ENCODE measurements at regions not wholly inside any gene's neighbourhood (a gene's known extent, or its start where the extent isn't known, plus 50 kb on each side); places are given as distances from the start of the nearest gene placed in this dataset.

DNA sequence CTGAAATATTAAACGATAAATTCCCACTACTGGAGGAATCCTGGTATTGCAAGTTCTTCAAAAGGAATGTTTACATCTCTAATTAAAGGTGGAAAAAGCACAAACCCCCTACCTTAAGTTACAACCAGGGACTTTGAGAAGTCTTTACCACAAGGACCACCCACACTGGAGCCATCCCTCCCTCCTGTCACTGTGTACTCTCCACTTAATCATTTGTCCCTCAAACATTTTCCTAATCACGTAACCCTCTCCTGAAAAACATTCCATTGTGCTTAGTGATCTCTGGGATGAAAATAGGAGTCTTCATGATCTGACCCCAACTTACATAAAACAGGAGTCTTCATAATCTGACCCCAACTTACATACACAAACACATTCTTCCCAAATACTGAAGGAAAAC, 85.7 kb downstream of the SUCLG1 start:
- no peak overlapping the region for H3K27ac ChIP-seq
- peaks cover 8% of the 10 kb centered on the region; the same call in 1 of the 2 replicates for H3K4me1 ChIP-seq
- peak; percentile 14 to 25 for DNase-seq
- H3K27me3 ChIP-seq, result no peaks in the 10 kb centered on the region
- no peaks in the 10 kb centered on the region for H3K9me3 ChIP-seq (replicated peaks)
- no peaks in the 10 kb centered on the region for H3K36me3 ChIP-seq
- H3K4me3 ChIP-seq, result no peak overlapping the region

DNA sequence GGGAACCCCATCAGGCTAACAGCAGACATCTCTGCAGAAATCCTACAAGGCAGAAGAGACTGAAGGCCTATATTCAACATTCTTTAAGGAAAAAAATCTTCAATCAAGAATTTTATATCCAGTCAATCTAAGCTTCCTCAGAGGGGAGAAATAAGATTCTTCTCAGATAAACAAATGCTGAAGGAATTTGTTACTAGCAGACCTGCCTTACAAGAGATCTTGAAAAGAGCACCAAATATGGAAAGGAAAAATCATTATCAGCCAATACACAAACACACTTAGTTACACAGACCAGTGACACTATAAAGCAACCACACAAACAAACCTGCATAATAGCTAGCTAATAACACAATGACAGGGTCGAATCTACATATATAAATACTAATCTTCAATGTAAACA, 96.5 kb downstream of the SUCLG1 start:
- DNase-seq, result no peak
- Histone ChIP-seq H3K27ac (no peak overlapping the region), H3K4me1 (no peaks in the 10 kb centered on the region), H3K27me3 (no peaks in the 10 kb centered on the region), H3K36me3 (no peaks in the 10 kb centered on the region), H3K9me3 (replicated peaks) (no peaks in the 10 kb centered on the region), H3K4me3 (no peak overlapping the region)

DNA sequence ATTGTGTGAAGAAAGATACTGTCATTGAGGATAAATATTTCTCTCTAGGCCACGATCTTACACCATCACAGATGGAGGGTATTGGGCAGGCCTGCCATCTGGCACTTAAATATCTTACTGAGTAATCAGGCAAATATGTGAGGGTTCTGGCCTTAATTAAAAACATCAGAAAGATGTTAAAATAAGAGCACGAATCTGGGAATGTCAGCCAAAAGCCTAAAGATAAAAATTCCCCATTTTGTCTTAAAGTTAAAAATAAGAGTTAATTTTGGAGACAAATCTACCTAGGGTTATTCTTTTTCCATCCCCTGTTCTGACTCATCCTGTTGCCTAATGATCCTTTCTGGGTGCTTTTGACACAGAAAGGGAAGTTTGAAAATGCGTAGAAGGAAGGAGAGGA, 121.0 kb downstream of the SUCLG1 start:
- no peaks in the 10 kb centered on the region for H3K27me3 ChIP-seq
- DNase-seq, result no peak
- no peaks in the 10 kb centered on the region for H3K4me1 ChIP-seq
- no peaks in the 10 kb centered on the region for H3K36me3 ChIP-seq
- no peak overlapping the region for H3K4me3 ChIP-seq
- no peaks in the 10 kb centered on the region for H3K9me3 ChIP-seq (replicated peaks)
- no peak overlapping the region for H3K27ac ChIP-seq

DNA sequence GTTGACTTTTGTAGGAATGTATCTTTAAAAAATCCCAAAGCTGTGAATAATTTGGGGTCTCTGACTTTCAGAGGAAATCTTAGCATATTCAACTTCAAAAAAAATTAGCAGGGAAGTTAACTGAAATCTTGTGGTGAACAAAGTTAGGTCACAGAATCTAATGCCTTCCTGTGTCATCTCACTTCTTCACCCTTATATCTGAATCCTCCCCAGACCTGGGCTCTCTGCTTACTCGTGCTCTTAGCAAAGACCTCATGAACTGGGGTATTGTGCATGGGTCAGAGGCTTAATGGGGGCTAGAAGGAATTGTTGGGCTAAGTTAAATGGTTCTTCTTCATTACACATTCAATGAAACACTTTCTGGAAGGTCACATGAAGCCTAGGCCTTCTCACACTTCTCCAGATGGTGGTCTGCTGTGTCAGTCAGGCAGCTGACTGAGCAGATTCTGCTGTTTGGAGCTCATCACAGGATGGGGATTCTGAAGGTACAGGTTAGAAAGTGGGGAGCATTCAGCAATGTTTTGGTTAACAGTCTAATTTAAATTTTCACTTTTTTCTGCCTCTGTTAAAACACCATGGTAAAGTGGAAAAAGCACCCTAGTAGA, 131.3 kb downstream of the SUCLG1 start:
- H3K4me1 ChIP-seq, result no peaks in the 10 kb centered on the region
- H3K27ac ChIP-seq, result no peak overlapping the region
- H3K9me3 ChIP-seq (replicated peaks), result no peaks in the 10 kb centered on the region
- H3K27me3 ChIP-seq, result peaks cover 5% of the 10 kb centered on the region
- DNase-seq, result no peak
- no peak overlapping the region for H3K4me3 ChIP-seq
- no peaks in the 10 kb centered on the region for H3K36me3 ChIP-seq

DNA sequence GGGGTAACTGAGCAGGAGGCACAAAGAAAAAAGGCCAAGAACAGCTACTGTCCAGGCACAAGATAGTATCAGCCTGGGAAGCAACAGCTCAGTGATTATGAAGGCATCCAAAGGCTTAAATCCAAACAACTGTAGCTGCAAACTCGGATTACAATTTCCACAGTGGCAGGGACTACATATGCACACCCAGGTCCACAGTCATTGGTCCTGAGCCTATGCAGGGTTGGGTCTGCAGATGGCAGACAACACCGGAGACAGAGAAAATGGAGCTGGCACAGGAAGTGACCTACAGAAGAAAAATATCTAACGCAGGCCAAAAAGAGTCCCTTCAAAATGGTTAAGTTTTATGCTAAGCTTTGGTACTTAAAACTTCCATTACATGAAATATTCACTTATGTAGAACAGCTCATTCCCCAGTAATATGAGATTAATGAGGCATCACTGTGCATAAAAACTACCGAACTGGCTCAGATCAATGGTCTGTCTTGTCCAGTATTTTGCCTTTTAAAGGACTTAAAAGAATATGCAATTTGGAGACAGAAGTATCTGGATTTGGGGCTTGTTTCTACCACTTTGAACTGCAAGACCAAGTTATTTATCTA, 132.1 kb downstream of the SUCLG1 start:
- Histone ChIP-seq H3K27ac (no peak overlapping the region), H3K4me3 (no peak overlapping the region), H3K27me3 (peaks cover 5% of the 10 kb centered on the region), H3K36me3 (no peaks in the 10 kb centered on the region), H3K4me1 (no peaks in the 10 kb centered on the region), H3K9me3 (replicated peaks) (no peaks in the 10 kb centered on the region)
- no peak for DNase-seq

DNA sequence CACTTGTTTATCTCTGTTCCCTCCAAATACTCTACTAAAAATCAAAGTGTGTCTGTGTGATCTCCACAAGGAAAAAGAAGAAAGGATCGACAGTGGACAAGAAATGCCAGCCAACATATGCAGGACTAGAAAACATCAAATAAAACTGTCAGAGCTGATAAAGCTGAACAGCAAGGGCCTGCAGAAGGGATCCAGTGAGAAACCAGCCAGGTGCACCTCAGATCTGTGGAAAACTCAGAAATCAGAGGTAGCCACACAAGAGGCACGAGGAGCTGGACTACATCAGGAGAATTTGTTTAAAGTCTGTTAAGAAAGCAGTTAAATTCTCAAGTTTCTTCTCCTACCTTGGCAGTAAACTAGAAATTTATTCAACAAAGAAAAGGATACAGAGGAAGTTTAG, 135.2 kb downstream of the SUCLG1 start:
- Histone ChIP-seq H3K27me3 (peaks cover 5% of the 10 kb centered on the region), H3K9me3 (replicated peaks) (no peaks in the 10 kb centered on the region), H3K4me1 (no peaks in the 10 kb centered on the region), H3K4me3 (no peak overlapping the region), H3K27ac (no peak overlapping the region), H3K36me3 (no peaks in the 10 kb centered on the region)
- DNase-seq, result no peak

DNA sequence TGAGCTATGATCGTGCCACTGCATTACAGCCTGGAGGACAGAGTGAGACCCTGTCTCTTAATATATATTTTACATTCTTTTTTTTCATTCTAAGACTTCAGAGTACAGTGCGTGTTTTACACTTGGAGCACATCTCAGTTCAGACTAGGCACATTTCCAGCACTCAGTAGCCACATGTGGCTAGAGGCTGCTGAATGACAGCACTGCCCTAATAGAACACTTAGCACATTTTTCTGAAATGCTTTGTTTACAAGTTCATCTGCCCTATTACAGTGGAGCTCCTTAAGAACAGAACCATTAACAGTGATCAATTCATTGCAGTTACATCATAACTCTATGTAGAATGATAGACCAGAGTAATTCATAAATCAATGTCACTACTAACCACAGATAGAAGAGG, 138.1 kb downstream of the SUCLG1 start:
- Histone ChIP-seq H3K4me1 (no peaks in the 10 kb centered on the region), H3K27me3 (peaks cover 5% of the 10 kb centered on the region; the same call in 1 of the 2 replicates), H3K4me3 (no peak overlapping the region), H3K36me3 (no peaks in the 10 kb centered on the region), H3K27ac (no peak overlapping the region), H3K9me3 (replicated peaks) (no peaks in the 10 kb centered on the region)
- DNase-seq, result no peak

DNA sequence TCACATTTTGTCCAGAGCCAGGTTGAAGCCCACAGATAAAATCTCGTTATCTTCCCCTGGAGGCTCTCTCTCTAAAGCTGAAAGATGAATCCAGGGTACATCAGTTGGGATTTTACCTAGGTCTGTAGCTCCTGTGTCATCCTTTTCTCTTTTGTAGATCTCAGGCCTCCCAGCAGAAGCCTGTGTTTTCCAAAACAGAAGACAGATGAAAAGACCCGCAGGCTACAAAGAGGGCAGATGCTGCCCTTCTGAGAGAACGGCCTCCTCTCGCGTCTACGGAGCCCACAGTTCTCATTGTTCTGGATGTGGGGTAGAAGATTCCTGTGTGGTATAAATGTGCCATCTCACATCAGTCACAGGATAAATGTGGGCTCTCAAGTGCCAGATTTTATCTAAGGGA, 139.5 kb downstream of the SUCLG1 start:
- Histone ChIP-seq H3K36me3 (no peaks in the 10 kb centered on the region), H3K27ac (no peak overlapping the region), H3K9me3 (replicated peaks) (no peaks in the 10 kb centered on the region), H3K4me1 (no peaks in the 10 kb centered on the region), H3K4me3 (no peak overlapping the region), H3K27me3 (peaks cover 5% of the 10 kb centered on the region; the same call in 1 of the 2 replicates)
- DNase-seq, result no peak

DNA sequence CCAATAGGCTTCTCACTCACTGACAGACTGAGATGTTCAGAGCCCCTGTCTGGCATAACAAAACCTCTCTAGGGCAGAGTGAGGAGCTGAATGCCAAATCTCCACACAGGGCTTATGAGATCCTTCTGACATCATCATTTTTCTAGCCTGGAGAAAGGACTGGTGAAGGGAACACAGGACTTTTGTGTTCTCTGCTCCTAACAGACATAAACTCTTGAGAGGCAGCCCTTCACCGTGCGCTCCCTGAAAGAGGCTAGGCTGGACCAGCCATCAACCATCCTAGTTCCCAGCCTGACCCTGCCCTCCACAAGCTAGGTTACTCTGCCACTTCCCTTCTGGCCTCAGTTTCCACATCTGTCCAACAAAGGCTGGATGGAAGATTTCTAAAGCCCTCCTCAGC, 141.9 kb downstream of the SUCLG1 start:
- no peak overlapping the region for H3K4me3 ChIP-seq
- no peaks in the 10 kb centered on the region for H3K36me3 ChIP-seq
- H3K4me1 ChIP-seq, result no peaks in the 10 kb centered on the region
- no peaks in the 10 kb centered on the region for H3K9me3 ChIP-seq (replicated peaks)
- DNase-seq, result no peak
- no peak overlapping the region for H3K27ac ChIP-seq
- no peaks in the 10 kb centered on the region for H3K27me3 ChIP-seq

DNA sequence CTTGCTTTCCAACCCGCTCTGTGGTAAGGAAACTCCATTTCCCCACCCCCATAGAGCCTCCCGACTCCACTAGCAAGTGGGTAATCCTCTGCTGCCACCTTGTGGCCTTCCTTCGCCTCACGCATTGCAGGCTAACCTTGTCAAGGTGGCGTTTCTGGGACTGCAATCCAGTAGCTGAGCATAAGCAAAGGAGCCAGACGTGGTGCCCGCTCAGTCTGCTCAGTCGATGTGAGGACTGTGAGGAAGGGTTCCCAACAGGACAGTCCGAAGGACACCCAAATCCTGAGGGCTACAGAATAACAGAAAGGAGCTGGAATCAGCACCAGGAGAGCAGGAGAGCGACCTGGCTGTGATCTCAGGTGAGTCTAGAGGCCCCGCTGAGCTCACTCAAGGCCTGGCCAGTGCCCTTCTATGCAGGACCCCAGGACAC, 144.2 kb downstream of the SUCLG1 start:
- DNase-seq, result peak; percentile 81 to 90
- H3K4me1 ChIP-seq, result no peaks in the 10 kb centered on the region
- no peak overlapping the region for H3K4me3 ChIP-seq
- no peak overlapping the region for H3K27ac ChIP-seq
- no peaks in the 10 kb centered on the region for H3K36me3 ChIP-seq
- H3K27me3 ChIP-seq, result no peaks in the 10 kb centered on the region
- no peaks in the 10 kb centered on the region for H3K9me3 ChIP-seq (replicated peaks)

DNA sequence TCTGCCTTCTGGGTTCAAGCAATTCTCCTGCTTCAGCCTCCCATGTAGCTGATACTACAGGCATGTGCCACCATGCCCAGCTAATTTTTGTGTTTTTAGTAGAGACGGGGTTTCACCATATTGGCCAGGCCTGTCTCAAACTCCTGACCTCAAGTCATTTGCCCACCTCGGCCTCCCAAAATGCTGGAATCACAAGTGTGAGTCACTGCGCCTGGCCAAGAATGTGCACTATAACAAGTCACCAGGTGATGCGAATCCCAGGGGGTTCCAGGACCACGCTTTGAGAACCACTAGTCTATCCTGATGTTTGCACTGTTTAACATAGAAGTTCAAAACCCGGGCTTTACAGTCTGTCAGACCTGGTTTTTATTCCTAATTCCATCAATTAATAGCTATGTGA, 144.8 kb downstream of the SUCLG1 start:
- no peaks in the 10 kb centered on the region for H3K4me1 ChIP-seq
- H3K27me3 ChIP-seq, result no peaks in the 10 kb centered on the region
- no peak overlapping the region for H3K27ac ChIP-seq
- no peaks in the 10 kb centered on the region for H3K36me3 ChIP-seq
- no peak for DNase-seq
- H3K4me3 ChIP-seq, result no peak overlapping the region
- H3K9me3 ChIP-seq (replicated peaks), result no peaks in the 10 kb centered on the region

DNA sequence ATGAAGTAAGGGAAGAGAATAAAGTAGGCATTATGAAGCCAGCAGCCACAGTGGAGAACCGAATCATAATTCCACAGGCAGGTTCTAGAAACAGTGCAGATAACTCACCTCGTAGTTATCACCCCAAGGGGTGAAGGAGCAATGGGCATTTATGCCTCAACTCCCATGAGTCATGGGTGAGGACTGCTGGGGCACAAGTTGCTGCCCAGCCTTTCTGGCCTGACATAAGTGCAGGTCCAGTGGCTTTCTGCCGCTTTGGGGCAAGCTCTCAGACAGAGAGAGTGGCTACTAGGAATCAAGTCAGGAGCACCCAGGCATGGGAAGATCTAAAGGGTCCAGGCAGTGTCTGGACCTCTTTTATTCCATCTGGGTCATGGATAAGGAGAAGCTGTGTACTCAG, 149.8 kb downstream of the SUCLG1 start:
- Histone ChIP-seq H3K27ac (no peak overlapping the region), H3K36me3 (no peaks in the 10 kb centered on the region), H3K9me3 (replicated peaks) (no peaks in the 10 kb centered on the region), H3K4me3 (no peak overlapping the region), H3K27me3 (no peaks in the 10 kb centered on the region), H3K4me1 (no peaks in the 10 kb centered on the region)
- no peak for DNase-seq

DNA sequence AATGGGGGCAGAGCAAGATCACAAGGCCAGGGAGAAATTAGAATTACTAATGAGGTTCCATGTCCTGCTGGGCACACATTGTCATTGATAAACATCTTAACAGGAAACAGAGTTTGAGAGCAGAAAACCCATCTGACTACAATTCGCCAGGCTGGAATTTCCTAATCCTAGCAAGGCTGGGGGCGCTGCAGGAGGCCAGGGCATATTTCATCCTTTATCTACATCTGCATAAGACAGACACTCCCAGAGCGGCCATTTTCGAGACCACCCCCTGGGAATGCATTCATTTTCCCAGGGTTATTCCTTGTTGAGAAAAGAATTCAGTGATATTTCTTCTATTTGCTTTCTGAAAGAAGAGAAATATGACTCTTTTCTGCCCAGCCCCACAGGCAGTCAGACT, 152.7 kb downstream of the SUCLG1 start:
- Histone ChIP-seq H3K27ac (no peak overlapping the region), H3K27me3 (no peaks in the 10 kb centered on the region), H3K36me3 (no peaks in the 10 kb centered on the region), H3K9me3 (replicated peaks) (no peaks in the 10 kb centered on the region), H3K4me1 (no peaks in the 10 kb centered on the region), H3K4me3 (no peak overlapping the region)
- no peak for DNase-seq

DNA sequence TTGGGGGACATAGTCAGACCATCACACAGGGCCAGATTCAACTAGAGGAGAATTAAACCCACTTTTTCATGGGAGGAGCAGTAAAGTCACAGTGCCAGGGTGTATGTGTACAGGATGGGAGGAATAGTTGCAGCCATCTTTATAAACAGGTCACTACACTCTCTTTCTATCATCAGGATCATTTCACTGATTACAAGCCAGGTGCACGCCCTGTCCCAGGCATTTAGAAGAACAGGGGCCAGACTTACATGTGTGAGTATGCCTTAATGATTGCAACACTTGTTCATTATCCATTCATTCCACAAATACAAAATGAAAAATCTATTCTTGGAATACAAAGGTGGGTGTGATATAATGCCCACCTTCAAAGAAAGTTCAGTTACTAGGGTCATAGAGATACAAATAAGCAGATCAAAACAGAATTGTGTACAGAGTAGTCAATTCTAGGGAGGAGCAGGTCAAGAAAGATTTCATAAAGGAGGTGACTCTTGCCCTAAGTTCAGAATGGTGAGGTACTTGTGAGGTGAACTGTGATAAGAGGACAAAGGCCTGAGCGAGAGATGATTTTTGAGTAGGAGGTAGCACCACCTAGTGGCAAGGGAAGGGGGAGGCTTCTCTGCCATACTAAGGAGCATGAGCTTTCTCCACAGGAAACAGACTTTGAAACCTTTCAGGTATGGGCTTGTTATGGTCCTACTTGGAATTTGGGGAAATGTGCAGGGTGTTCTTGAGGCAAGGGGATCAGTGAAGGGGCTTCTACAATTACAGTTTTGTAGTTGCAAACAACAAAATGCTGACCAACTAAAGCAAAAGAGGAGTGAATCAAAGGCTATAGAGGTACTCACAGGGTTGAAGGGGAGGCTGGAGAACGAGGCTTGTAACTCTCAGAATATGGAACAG, 156.3 kb downstream of the SUCLG1 start:
- H3K9me3 ChIP-seq (replicated peaks), result no peaks in the 10 kb centered on the region
- no peaks in the 10 kb centered on the region for H3K36me3 ChIP-seq
- H3K27me3 ChIP-seq, result peaks cover 8% of the 10 kb centered on the region; the same call in 1 of the 2 replicates
- H3K27ac ChIP-seq, result no peak overlapping the region
- peak; percentile 31 to 76 for DNase-seq
- H3K4me3 ChIP-seq, result no peak overlapping the region
- no peaks in the 10 kb centered on the region for H3K4me1 ChIP-seq

DNA sequence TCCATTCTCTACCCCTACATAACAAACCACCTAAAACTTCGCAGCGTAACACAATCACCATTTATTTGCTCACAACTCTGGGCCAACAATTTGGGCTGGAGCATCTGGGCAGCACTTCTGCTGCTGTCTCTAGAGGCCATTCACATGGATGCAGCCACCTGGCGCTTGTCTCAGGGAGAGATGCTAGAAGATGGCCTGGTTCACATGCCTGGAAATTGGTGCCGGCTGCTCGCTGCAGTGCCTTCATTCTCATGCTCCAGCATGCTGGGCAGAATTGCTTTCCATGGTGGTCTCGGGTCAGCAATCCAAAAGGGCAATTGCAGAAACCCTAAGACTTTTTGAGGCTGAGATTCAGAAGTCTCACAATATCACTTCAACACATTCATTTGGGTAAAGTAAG, 157.4 kb downstream of the SUCLG1 start:
- no peaks in the 10 kb centered on the region for H3K36me3 ChIP-seq
- no peak overlapping the region for H3K4me3 ChIP-seq
- H3K27me3 ChIP-seq, result peaks cover 8% of the 10 kb centered on the region; the same call in 1 of the 2 replicates
- no peaks in the 10 kb centered on the region for H3K9me3 ChIP-seq (replicated peaks)
- no peak for DNase-seq
- H3K4me1 ChIP-seq, result no peaks in the 10 kb centered on the region
- H3K27ac ChIP-seq, result no peak overlapping the region
